ENCODE measurements at regions not wholly inside any gene's neighbourhood (a gene's known extent, or its start where the extent isn't known, plus 50 kb on each side); places are given as distances from the start of the nearest gene placed in this dataset.

DNA sequence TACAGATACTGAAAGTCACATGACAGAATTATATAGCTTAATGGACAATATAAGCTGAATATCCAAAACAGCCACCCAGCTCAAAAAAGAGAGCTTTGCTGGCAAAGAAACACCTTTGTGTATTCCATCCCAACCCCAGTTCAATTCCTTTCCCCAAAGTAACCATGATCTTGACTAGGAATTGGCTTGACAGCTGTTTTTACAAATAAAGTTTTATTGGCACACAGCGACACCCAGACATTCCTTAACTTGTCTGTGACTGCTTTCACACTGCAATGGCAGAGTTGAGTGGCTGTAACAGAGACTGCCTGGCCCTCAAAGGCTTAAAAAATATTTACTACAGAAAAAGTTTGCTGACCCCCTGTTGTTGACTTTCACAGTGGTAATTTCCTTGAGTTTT is 264.0 kb upstream of the TSHZ2 start:
- TF ChIP-seq, protein P1, sequence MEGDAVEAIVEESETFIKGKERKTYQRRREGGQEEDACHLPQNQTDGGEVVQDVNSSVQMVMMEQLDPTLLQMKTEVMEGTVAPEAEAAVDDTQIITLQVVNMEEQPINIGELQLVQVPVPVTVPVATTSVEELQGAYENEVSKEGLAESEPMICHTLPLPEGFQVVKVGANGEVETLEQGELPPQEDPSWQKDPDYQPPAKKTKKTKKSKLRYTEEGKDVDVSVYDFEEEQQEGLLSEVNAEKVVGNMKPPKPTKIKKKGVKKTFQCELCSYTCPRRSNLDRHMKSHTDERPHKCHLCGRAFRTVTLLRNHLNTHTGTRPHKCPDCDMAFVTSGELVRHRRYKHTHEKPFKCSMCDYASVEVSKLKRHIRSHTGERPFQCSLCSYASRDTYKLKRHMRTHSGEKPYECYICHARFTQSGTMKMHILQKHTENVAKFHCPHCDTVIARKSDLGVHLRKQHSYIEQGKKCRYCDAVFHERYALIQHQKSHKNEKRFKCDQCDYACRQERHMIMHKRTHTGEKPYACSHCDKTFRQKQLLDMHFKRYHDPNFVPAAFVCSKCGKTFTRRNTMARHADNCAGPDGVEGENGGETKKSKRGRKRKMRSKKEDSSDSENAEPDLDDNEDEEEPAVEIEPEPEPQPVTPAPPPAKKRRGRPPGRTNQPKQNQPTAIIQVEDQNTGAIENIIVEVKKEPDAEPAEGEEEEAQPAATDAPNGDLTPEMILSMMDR (IDR thresholded peaks at IDR 0.05; ENCODE audit: low read depth, low read length): no peak
- TF ChIP-seq EZH2phosphoT487 (IDR thresholded peaks at IDR 0.05; ENCODE audit: low read depth): no peak
- Histone ChIP-seq H2AFZ (ENCODE audit: low read depth, low read length) (no peak overlapping the region), H3K27ac (ENCODE audit: low read length) (no peak overlapping the region), H3K36me3 (replicated peaks; ENCODE audit: low read depth, low read length) (no peaks in the 10 kb centered on the region), H3K4me2 (ENCODE audit: low read length) (no peak overlapping the region), H4K20me1 (ENCODE audit: insufficient read depth, low read length) (no peaks in the 10 kb centered on the region), H3K9me3 (ENCODE audit: insufficient read depth, low read length) (no peaks in the 10 kb centered on the region), H3K4me3 (ENCODE audit: low read length) (no peak overlapping the region), H3K79me2 (ENCODE audit: low read length) (no peaks in the 10 kb centered on the region), H3K27me3 (ENCODE audit: low read depth, low read length) (peaks cover 26% of the 10 kb centered on the region; the same call in 1 of the 2 replicates), H3K4me1 (ENCODE audit: low read length) (no peaks in the 10 kb centered on the region), H3K9ac (ENCODE audit: low read length) (no peak overlapping the region)

DNA sequence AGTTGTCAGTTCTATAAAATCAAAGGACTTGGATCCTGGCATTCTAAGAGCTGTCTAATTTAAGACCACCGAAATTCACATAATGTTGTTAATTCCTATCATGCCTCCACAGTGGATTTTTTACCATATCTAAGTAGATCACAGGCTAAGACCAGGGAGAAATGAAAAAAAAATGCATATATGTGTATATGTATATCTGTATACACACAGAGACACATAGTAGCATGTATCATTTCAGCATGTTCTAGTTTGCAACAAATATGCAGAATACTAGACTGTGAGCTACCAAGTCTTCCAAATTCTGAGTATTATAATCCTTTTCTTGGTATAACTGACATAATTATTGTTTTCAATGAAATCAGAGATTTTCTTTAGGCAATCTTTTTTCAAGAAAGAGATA is 267.6 kb upstream of the TSHZ2 start:
- H3K4me1 ChIP-seq (ENCODE audit: low read length): no peaks in the 10 kb centered on the region
- no peak overlapping the region for H3K4me2 ChIP-seq (ENCODE audit: low read length)
- no peak overlapping the region for H3K9ac ChIP-seq (ENCODE audit: low read length)
- H4K20me1 ChIP-seq (ENCODE audit: insufficient read depth, low read length): no peaks in the 10 kb centered on the region
- TF ChIP-seq, protein P1 (IDR thresholded peaks at IDR 0.05; ENCODE audit: low read depth, low read length): no peak
- TF ChIP-seq EZH2phosphoT487 (IDR thresholded peaks at IDR 0.05; ENCODE audit: low read depth): no peak
- H3K27me3 ChIP-seq (ENCODE audit: low read depth, low read length): peaks cover 32% of the 10 kb centered on the region
- H2AFZ ChIP-seq (ENCODE audit: low read depth, low read length): no peak overlapping the region
- H3K79me2 ChIP-seq (ENCODE audit: low read length): no peaks in the 10 kb centered on the region
- no peak overlapping the region for H3K4me3 ChIP-seq (ENCODE audit: low read length)
- no peaks in the 10 kb centered on the region for H3K9me3 ChIP-seq (ENCODE audit: insufficient read depth, low read length)
- no peak overlapping the region for H3K27ac ChIP-seq (ENCODE audit: low read length)
- H3K36me3 ChIP-seq (replicated peaks; ENCODE audit: low read depth, low read length): no peaks in the 10 kb centered on the region

DNA sequence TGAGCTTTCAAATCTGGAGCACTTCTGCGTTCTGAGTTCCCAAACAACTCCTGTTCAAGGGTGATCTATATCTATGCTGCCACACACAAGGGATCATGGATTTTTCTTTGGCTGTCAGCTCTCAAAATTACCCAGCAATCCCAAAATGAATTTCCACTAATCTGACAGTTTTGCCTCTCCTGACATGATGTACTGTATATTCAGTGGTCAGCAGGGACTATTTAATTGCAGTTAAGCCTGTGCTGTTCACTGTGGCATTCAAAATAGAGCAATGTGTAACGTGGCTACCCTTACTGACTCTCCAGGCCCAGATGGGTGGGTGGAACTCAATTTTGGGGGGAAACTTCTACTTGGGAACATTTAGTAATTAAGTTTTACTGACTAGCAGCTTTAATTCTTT is 283.8 kb upstream of the TSHZ2 start:
- H3K4me3 ChIP-seq (ENCODE audit: low read length): no peak overlapping the region
- no peak overlapping the region for H3K27ac ChIP-seq (ENCODE audit: low read length)
- H3K9me3 ChIP-seq (ENCODE audit: insufficient read depth, low read length): no peaks in the 10 kb centered on the region
- no peak overlapping the region for H3K4me2 ChIP-seq (ENCODE audit: low read length)
- no peak overlapping the region for H2AFZ ChIP-seq (ENCODE audit: low read depth, low read length)
- H3K9ac ChIP-seq (ENCODE audit: low read length): no peak overlapping the region
- no peaks in the 10 kb centered on the region for H3K79me2 ChIP-seq (ENCODE audit: low read length)
- peaks cover 12% of the 10 kb centered on the region; the same call in 1 of the 2 replicates for H3K27me3 ChIP-seq (ENCODE audit: low read depth, low read length)
- TF ChIP-seq EZH2phosphoT487 (IDR thresholded peaks at IDR 0.05; ENCODE audit: low read depth): no peak
- TF ChIP-seq, protein P1 (IDR thresholded peaks at IDR 0.05; ENCODE audit: low read depth, low read length): no peak
- no peaks in the 10 kb centered on the region for H4K20me1 ChIP-seq (ENCODE audit: insufficient read depth, low read length)
- no peaks in the 10 kb centered on the region for H3K36me3 ChIP-seq (replicated peaks; ENCODE audit: low read depth, low read length)
- no peaks in the 10 kb centered on the region for H3K4me1 ChIP-seq (ENCODE audit: low read length)

DNA sequence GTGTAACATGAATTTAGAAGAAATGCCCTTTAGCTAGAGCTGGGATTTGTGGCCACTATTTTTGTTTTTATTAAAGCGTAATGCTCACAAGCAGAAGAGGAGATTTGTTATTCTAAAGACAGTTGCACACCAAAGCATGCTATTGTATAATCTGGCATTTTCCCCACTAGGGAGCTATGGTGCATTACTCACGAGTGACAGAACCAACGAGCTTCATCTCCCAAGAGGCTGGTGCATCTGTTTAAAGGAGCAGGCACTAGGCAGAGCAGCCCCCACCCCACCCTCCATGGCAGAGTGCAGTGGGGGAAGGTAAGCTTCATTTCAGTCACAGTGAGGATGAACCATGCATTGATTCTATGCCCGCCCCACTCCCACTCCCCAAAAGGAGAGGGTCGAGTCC is 287.3 kb upstream of the TSHZ2 start:
- Histone ChIP-seq H3K9ac (ENCODE audit: low read length) (no peak overlapping the region), H2AFZ (ENCODE audit: low read depth, low read length) (no peak overlapping the region), H3K27me3 (ENCODE audit: low read depth, low read length) (peaks cover 21% of the 10 kb centered on the region; the same call in 1 of the 2 replicates), H3K4me1 (ENCODE audit: low read length) (no peaks in the 10 kb centered on the region), H3K4me3 (ENCODE audit: low read length) (no peak overlapping the region), H4K20me1 (ENCODE audit: insufficient read depth, low read length) (no peaks in the 10 kb centered on the region), H3K36me3 (replicated peaks; ENCODE audit: low read depth, low read length) (no peaks in the 10 kb centered on the region), H3K79me2 (ENCODE audit: low read length) (no peaks in the 10 kb centered on the region), H3K9me3 (ENCODE audit: insufficient read depth, low read length) (no peaks in the 10 kb centered on the region), H3K27ac (ENCODE audit: low read length) (no peak overlapping the region), H3K4me2 (ENCODE audit: low read length) (no peak overlapping the region)
- no peak for TF ChIP-seq EZH2phosphoT487 (IDR thresholded peaks at IDR 0.05; ENCODE audit: low read depth)
- TF ChIP-seq, protein P1 (IDR thresholded peaks at IDR 0.05; ENCODE audit: low read depth, low read length): no peak
